ENCODE measurements at regions not wholly inside any gene's neighbourhood (a gene's known extent, or its start where the extent isn't known, plus 50 kb on each side); places are given as distances from the start of the nearest gene placed in this dataset.
"Not testable (repeated sequence)": the region's sequence is repeated elsewhere in the genome, so short reads cannot be mapped to it uniquely, and the experiment has no call there.

GRCh38 chr3:193968380-193968974 is 167.5 kb upstream of the HES1 start:
- no peak for DNase-seq (ENCODE audit: extremely low spot score, unreplicated experiment)
- no peak overlapping the region for H3K27ac Mint-ChIP-seq
- peaks cover 42% of the 10 kb centered on the region for H3K4me1 Mint-ChIP-seq (ENCODE audit: unreplicated experiment)
- H3K4me3 Mint-ChIP-seq = no peak overlapping the region
- H3K36me3 Mint-ChIP-seq = no peaks in the 10 kb centered on the region
- H3K27me3 Mint-ChIP-seq = no peaks in the 10 kb centered on the region
- H3K9me3 Mint-ChIP-seq = no peaks in the 10 kb centered on the region
- TF ChIP-seq CTCF (conservative IDR thresholded peaks at IDR 0.05) = no peak

DNA sequence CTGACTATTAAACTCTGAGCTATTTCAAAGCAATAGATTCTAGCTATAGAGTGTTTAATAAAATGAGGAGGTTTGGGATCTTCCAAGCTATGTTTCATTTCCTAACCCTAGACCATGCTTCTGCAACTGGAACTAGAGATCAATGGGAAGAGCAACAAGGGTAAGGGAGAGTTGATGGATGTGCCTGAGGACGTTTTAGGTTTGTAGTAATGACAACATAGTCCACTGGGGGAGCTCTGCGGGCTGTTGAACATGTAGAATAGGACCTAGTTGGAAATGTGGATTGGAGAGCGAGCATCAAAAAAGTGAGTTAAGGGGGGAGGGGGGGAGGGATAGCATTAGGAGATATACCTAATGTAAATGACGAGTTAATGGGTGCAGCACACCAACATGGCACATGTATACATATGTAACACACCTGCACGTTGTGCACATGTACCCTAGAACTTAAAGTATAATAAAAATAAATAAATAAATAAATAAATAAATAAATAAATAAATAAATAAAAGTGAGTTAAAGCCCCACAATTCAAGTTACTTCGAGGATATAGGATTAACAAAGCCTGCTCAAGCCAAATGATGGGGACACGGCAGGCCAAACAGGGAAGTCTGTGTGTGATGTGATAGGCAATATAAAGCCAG is 165.7 kb upstream of the HES1 start:
- H3K9me3 Mint-ChIP-seq; H3K27ac Mint-ChIP-seq; H3K27me3 Mint-ChIP-seq; H3K36me3 Mint-ChIP-seq; DNase-seq (ENCODE audit: extremely low spot score, unreplicated experiment): not testable (repeated sequence)
- Mint-ChIP-seq H3K4me1 (ENCODE audit: unreplicated experiment) (peaks cover 48% of the 10 kb centered on the region), H3K4me3 (peak overlapping the region; percentile 3)
- peak; percentile 72 for TF ChIP-seq CTCF (conservative IDR thresholded peaks at IDR 0.05)

DNA sequence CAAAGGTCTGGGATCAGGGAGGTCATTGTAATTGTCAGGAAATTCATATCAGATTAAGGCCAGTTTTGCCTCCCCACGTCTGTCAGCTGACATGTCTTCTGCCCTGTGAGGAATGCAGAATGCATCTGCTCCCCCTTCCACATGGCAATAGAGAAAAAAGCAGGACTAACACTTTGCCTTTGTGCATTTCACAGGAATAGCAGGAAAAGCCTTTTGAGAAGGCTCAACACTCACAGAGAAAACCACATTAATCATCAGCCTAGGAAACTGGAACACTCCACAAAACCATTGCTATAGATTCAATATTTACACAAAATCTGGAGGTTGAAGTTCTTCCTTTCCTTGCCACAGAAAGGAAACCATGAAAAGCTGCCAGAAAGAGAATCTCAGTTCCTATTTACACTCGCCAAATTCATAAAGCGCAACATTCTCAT is 165.2 kb upstream of the HES1 start:
- Mint-ChIP-seq H3K27me3 (no peaks in the 10 kb centered on the region), H3K9me3 (no peaks in the 10 kb centered on the region), H3K36me3 (no peaks in the 10 kb centered on the region), H3K4me3 (no peak overlapping the region), H3K4me1 (ENCODE audit: unreplicated experiment) (peaks cover 54% of the 10 kb centered on the region), H3K27ac (peak overlapping the region; percentile 70)
- DNase-seq (ENCODE audit: extremely low spot score, unreplicated experiment) = no peak
- no peak for TF ChIP-seq CTCF (conservative IDR thresholded peaks at IDR 0.05)

DNA sequence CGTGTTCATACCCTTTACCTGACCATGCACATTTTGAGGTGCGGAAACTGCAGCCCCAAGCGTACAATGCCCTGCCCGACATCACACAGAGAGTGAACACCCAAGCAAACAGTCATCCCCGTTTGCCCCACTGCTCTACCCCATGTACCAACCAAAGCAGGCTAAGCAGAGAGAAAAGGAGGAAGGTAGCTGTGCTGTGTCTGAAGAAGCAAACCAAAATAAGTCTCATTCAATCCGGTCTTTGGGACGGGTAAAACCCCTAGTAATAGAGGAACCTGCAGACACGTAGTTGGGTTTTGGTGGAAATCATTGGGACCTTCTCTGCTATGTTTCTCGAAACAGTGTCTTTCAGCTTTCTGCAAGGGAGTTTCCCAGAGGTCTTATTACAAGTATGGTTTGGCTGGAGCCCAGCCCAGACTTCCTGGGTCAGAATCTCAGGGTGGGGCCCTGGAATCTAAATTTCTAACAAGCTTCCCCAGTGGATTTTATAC is 164.6 kb upstream of the HES1 start:
- no peak for TF ChIP-seq CTCF (conservative IDR thresholded peaks at IDR 0.05)
- H3K27ac Mint-ChIP-seq = peak overlapping the region; percentile 70
- H3K27me3 Mint-ChIP-seq = no peaks in the 10 kb centered on the region
- no peaks in the 10 kb centered on the region for H3K9me3 Mint-ChIP-seq
- no peak for DNase-seq (ENCODE audit: extremely low spot score, unreplicated experiment)
- no peak overlapping the region for H3K4me3 Mint-ChIP-seq
- no peaks in the 10 kb centered on the region for H3K36me3 Mint-ChIP-seq
- peaks cover 55% of the 10 kb centered on the region for H3K4me1 Mint-ChIP-seq (ENCODE audit: unreplicated experiment)

DNA sequence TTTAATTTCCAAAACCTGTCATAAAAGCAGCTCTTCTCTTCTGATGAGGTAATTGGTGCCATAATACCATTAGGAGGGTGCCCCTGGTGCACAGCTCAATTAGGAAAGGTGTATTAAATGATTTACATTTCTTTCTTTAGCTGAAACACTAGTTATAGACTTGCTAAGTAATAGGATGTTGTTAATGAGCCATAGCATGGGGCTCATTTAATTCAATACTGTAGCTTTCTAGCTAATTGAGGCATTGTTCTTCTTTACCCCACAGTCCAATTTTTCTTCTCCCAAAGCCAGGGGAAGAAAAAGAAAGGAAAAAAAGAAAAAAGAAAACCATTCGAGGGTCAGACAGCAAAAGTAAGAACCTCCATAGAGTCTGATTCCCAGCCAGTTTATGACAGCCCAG is 164.0 kb upstream of the HES1 start:
- H3K27ac Mint-ChIP-seq = peak overlapping the region; percentile 70
- H3K27me3 Mint-ChIP-seq = no peaks in the 10 kb centered on the region
- TF ChIP-seq CTCF (conservative IDR thresholded peaks at IDR 0.05) = no peak
- peaks cover 55% of the 10 kb centered on the region for H3K4me1 Mint-ChIP-seq (ENCODE audit: unreplicated experiment)
- no peaks in the 10 kb centered on the region for H3K36me3 Mint-ChIP-seq
- H3K9me3 Mint-ChIP-seq = no peaks in the 10 kb centered on the region
- H3K4me3 Mint-ChIP-seq = no peak overlapping the region
- no peak for DNase-seq (ENCODE audit: extremely low spot score, unreplicated experiment)
